Activated CD4-positive, alpha-beta T cell treated with anti-CD3 and anti-CD28 coated beads, Interleukin-2, Interleukin-4, amounts not matched to agents 100 ng/mL and 50 ng/mL, durations not matched to agents 16 hours and 8 hours (primary cell): ENCODE measurements at regions not wholly inside any gene's neighbourhood (a gene's known extent, or its start where the extent isn't known, plus 50 kb on each side); places are given as distances from the start of the nearest gene placed in this dataset.

Source experiments
- DNase-seq: peaks from one replicate; pipeline ENCODE4 v3.0.0-alpha.2; 2020; ENCODE audit warnings: low spot score

GRCh38 chr12:87784350-87784749 lies 244.9 kb downstream of the C12orf50 start:
- DNase-seq = no peak

DNA sequence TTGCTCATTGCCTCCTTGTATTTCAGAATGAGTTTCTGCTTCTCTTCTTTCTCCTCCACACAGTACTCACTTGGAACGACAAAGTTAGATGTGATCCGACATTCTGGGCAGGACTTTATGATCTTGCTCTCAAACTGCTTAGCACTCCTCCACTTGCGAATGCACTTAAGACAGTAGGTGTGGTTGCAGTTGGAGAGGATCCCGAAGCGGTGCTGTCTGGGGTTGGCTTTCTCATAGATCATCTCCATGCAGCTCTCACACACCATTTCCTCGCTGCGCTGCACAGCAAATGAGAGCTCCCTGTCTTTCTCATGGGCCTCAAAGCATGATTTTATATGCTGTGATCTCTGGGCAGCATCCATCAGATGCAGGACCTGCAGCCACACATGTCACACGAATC lies 245.7 kb downstream of the C12orf50 start:
- no peak for DNase-seq

- no peak for DNase-seq
Measured at GRCh38 chr12:87782838-87783237, 246.4 kb downstream of the C12orf50 start.

DNA sequence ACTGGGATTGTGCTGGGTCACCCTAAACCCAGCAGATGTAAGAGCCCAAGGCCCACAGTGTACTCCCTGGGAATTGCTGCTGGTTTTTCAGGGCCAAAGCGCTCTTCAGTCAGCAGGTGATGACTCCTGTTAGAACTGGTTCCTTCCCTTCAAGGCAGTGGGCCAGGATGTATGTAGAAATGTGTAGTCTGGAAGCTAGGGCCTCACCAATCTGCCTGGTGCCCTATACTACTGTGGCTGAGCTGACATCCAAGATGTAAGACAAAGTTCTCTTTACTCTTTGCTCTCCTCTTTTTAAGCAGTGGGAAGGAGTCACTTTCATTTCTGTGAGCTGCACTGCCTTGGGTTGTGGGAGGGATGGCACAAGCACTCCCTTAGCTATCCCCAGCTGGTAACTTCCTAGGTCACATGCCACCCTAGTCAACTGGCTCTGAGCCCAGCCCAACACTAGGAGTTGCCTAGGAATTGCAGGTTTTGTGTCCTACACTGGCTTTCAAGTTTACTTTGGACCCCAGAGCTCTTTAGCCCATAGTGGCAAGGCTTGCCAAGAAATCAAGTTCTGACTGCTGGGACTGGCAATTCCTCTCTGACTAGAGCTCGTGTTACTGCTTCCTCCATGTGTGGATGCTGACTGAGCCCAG lies 249.2 kb downstream of the C12orf50 start:
- DNase-seq = no peak

GRCh38 chr12:87779016-87779415 lies 250.2 kb downstream of the C12orf50 start:
- no peak for DNase-seq

GRCh38 chr12:87778065-87778464 lies 251.1 kb downstream of the C12orf50 start:
- DNase-seq = no peak

GRCh38 chr12:87775784-87776183 lies 253.4 kb downstream of the C12orf50 start:
- DNase-seq = no peak

GRCh38 chr12:87775051-87775450 lies 254.2 kb downstream of the C12orf50 start:
- DNase-seq = no peak

DNA sequence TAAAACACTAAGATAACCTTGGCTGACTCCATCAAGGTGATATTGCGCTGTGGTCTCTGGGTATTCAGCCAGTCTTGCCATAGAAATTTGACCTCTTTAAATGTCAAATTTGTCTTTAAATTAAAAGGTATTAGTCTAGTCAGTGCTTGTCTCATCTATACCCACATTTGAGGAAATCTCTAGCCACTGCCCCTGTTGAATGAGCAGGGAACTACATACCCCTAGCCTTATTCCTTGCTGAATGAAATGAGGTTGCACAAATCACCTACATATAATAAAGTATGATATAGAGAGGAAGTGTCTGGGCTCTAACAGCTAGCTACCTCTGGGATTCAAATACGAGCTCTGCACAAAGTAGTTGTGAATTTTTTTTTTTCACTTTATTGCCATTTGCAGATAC lies 256.8 kb downstream of the C12orf50 start:
- DNase-seq = no peak

DNA sequence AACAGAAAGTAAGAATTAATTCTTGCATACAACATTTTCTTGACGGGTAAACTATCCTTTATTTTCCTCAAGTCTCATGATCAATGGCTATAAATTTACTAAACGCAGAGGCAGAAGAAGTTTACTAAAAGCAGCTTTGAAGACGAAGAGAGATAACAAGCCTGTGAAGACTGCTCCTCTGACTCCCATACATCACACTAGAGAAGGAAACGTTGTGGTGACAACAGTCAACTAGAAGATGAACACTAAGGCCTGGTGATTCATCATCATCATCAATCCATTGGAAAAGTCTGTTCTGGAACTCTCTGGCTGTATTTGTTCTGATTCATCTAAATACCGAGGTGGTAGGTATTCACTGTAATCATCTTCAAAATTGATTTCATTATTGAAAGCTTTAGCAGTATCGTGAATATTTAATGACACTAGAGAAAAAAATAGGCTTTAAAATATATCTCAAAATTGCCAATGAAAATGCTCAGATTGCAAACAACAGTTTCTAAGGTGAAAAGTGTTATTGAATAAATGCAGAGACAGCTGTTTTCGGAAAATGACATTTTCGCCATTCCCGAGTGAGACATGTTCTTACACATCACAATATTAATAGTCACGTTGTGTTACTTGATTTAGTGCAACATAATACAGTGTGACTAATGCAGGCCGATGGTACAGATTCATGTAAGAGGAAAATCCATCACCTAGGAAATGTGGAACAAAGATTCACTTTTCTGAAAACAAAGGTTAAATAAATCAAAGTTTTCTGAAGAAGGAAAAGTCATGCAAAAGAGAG lies 260.5 kb downstream of the C12orf50 start:
- no peak for DNase-seq

DNA sequence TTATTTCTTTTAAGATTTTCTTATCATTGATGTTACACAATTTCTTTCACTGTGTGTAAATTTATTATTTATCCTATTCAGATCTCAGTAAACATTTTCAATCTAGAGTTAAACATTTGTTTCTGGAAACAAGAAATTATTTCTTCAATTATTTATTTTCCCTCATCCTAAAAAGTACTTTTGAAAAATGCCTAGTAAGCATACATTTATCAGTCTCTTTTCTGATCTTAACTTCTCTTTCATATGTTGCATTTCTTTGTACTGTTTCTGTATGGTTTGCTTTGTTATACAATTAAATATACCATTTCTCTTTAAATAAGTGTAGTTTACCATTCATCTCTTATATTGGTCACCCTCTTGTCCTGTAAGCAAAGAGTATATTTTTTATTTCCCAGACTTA lies 263.2 kb downstream of the C12orf50 start:
- DNase-seq = no peak

- no peak for DNase-seq
Measured at GRCh38 chr12:87760943-87761342, 268.3 kb downstream of the C12orf50 start.

DNA sequence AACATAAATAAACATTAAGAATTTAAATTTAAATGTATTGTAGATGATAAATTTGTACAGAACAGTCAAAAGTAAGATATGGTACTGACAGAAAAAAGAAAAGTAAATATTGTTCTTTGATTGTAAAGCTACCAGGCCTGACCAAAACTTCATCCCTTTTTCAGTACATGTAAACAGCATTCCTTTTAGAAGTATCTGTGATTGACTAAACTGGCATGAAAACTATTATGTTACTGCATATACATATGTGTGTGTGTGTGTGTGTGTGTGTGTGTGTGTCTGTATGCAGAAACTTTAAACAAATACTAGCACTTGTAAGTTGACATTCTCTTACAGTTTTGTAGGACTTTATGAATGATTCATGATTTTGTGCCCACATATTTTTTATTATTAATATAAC lies 270.9 kb downstream of the C12orf50 start:
- DNase-seq = no peak

DNA sequence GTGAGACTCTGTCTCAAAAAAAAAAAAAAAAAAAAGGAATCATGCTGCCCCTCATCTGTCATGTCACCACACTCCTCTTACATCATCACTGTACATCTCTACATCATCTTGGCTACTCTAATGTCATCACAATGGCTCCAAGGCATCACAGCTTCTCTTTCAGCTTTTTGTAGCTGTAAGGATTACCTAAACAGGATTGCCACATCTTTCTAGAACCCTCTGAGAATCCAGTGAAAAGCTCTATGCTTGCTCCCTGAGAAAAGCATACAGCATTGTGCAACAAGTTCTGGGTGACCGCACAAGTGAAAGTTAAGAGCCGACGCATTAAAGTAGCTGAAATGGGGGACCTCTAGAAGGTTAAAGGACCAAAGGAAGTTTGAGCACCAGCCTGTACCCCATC lies 272.5 kb downstream of the C12orf50 start:
- no peak for DNase-seq

DNA sequence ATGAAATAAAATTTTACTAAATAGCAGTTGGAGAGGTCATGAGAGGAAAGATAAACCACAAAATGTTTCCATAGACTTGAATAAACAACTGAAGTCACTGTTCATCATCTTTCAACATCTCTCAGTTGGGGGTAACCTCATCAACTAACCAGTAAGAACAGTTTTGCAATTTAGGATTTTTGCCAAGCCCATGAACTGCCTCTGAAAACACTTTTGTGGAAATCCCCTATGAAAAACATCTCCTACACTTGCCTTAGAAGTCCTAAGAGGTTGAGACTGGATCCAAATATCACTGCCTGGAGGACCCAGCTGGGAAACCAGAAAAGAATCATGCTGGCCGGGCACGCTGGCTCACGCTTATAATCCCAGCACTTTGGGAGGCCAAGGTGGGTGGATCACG lies 273.1 kb downstream of the C12orf50 start:
- DNase-seq = no peak

DNA sequence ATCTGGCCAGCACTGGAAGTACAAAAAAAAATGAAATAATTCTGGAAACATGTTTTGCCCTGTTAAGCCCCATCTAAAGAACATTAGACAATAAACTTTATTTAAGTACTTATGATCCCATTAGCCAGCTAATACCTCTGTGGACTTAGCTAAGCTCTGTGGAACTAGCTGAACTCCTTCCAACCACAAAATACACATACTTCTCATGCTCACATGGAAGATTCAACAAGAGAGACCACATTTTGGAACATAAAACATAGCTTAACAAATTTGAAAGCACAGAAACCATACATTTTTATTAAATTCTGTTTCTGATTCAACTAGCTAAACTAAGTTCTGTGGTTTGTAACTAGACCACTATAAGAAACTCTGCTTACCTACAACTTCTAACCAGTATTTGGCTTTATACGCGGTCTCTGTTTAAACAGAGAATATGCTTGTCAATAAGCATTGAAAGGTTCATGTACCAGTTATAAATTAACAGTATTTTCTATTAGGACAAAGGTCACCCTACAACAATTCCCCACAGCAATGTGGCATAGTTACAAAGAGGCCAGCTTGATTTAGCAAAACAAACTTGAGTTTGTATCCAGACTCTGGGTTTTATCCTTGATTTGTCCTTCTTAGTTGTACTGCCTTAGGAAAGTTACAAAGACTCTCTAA lies 300.1 kb downstream of the C12orf50 start:
- no peak for DNase-seq

DNA sequence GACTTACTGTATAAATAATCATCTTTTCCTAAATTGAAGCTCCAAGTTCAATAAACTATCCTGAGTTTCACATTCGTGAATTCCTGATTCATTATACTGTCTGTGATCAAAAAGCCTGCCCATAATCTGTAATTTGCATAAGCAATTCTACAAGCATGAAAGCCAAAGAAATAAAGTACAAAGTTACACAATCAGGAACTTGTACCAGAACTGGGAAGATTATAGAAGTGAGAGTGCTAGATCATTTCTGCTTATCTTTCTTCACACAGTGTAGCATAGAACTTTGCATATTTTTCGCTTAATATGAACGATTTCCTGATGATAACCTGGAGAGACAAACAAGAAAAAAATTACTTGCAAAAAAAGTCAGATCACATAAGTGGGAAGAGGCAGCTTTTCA lies 308.2 kb downstream of the C12orf50 start:
- DNase-seq = no peak

- no peak for DNase-seq
Measured at GRCh38 chr12:87704374-87704773, 324.8 kb downstream of the C12orf50 start.

- DNase-seq = no peak
Measured at GRCh38 chr12:87690236-87690810, 338.9 kb downstream of the C12orf50 start.

DNA sequence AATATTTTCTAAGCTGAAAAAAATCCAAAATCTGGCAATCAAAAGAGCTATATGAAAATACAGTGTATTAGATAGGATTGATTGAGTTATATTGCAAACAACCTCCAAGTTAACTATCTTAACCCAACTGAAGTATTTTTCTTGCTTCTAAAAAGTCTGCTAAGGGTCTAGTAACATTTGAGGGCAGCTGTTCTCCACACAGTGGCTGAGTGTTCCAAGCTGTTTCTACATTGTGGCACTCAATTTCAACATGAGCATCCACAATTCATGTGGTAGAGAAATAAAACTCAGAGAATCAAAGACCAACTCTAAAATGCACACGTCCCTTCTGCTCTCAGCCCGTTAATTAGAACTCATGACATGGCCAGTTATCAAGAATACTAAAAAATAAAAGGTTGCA lies 340.0 kb downstream of the C12orf50 start:
- no peak for DNase-seq

- DNase-seq = no peak
Measured at GRCh38 chr12:87687362-87687761, 341.8 kb downstream of the C12orf50 start.

- no peak for DNase-seq
Measured at GRCh38 chr12:87685696-87686095, 343.5 kb downstream of the C12orf50 start.

DNA sequence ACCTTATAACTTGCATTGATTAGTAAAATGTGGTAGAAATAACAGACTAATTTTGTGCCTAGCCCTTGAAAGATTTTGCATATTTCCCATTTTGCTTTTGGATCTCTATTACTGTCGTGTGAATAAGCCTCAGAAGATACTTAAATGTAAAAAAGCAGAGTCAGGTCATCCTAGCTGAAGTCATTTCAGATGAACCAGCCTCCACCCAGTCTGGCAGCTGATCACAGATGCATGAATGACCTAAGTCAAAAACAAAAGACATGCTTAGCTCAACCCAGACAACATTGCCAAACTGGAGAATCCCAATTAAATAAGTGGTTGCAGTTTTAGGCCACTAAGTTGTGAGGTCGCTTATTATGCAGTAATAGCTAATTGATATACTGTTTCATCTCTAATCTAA lies 349.9 kb downstream of the C12orf50 start:
- DNase-seq = no peak
